ENCODE measurements at regions not wholly inside any gene's neighbourhood (a gene's known extent, or its start where the extent isn't known, plus 50 kb on each side); places are given as distances from the start of the nearest gene placed in this dataset.

GRCh38 chr13:74194846-74195245 is 60.6 kb upstream of the KLF12 start:
- H3K9ac ChIP-seq (ENCODE audit: low read length): no peak overlapping the region
- no peak overlapping the region for H2AFZ ChIP-seq (ENCODE audit: low read depth, low read length, severe bottlenecking)
- no peaks in the 10 kb centered on the region for H3F3A ChIP-seq (ENCODE audit: insufficient read depth)

GRCh38 chr13:74193391-74193790 is 59.2 kb upstream of the KLF12 start:
- H3K79me2 ChIP-seq (ENCODE audit: insufficient read depth, low read length): no peaks in the 10 kb centered on the region
- H3K4me3 ChIP-seq (ENCODE audit: insufficient read depth, low read length, poor library complexity, severe bottlenecking): no peak overlapping the region

More at GRCh38 chr13:74194846-74195245, 60.6 kb upstream of the KLF12 start:
- Histone ChIP-seq H3K9me2 (replicated peaks; ENCODE audit: insufficient read depth, low read length) (no peaks in the 10 kb centered on the region), H3K27me3 (ENCODE audit: low read length) (no peaks in the 10 kb centered on the region), H3K27ac (ENCODE audit: low read depth, low read length) (no peak overlapping the region), H3K79me2 (ENCODE audit: insufficient read depth, low read length) (no peaks in the 10 kb centered on the region), H3K4me2 (ENCODE audit: low read depth, low read length, poor library complexity, severe bottlenecking) (no peak overlapping the region), H3K9me3 (ENCODE audit: insufficient read depth, low read length) (no peaks in the 10 kb centered on the region), H3K36me3 (ENCODE audit: low read length) (no peaks in the 10 kb centered on the region), H4K20me1 (ENCODE audit: low read depth, low read length) (no peaks in the 10 kb centered on the region), H3K4me3 (ENCODE audit: insufficient read depth, low read length, poor library complexity, severe bottlenecking) (no peak overlapping the region)
- TF ChIP-seq CTCF (IDR thresholded peaks at IDR 0.05; ENCODE audit: insufficient read depth, low read length, poor library complexity, severe bottlenecking) (no peak), EZH2phosphoT487 (conservative IDR thresholded peaks at IDR 0.05; ENCODE audit: low read length) (no peak)

GRCh38 chr13:74191410-74191809 is 57.2 kb upstream of the KLF12 start:
- Histone ChIP-seq H3K9me2 (replicated peaks; ENCODE audit: insufficient read depth, low read length) (no peaks in the 10 kb centered on the region), H3K9me3 (ENCODE audit: insufficient read depth, low read length) (no peaks in the 10 kb centered on the region), H4K20me1 (ENCODE audit: low read depth, low read length) (no peaks in the 10 kb centered on the region), H3K9ac (ENCODE audit: low read length) (no peak overlapping the region), H3K4me3 (ENCODE audit: insufficient read depth, low read length, poor library complexity, severe bottlenecking) (no peak overlapping the region), H3K36me3 (ENCODE audit: low read length) (no peaks in the 10 kb centered on the region), H2AFZ (ENCODE audit: low read depth, low read length, severe bottlenecking) (no peak overlapping the region), H3F3A (ENCODE audit: insufficient read depth) (no peaks in the 10 kb centered on the region), H3K4me2 (ENCODE audit: low read depth, low read length, poor library complexity, severe bottlenecking) (no peak overlapping the region), H3K27me3 (ENCODE audit: low read length) (no peaks in the 10 kb centered on the region), H3K79me2 (ENCODE audit: insufficient read depth, low read length) (no peaks in the 10 kb centered on the region), H3K27ac (ENCODE audit: low read depth, low read length) (no peak overlapping the region)
- TF ChIP-seq EZH2phosphoT487 (conservative IDR thresholded peaks at IDR 0.05; ENCODE audit: low read length): no peak
- no peak for TF ChIP-seq CTCF (IDR thresholded peaks at IDR 0.05; ENCODE audit: insufficient read depth, low read length, poor library complexity, severe bottlenecking)

More at GRCh38 chr13:74193391-74193790, 59.2 kb upstream of the KLF12 start:
- no peaks in the 10 kb centered on the region for H3K27me3 ChIP-seq (ENCODE audit: low read length)
- no peak overlapping the region for H3K27ac ChIP-seq (ENCODE audit: low read depth, low read length)
- H3K36me3 ChIP-seq (ENCODE audit: low read length): no peaks in the 10 kb centered on the region
- H3K9ac ChIP-seq (ENCODE audit: low read length): no peak overlapping the region
- H3K9me3 ChIP-seq (ENCODE audit: insufficient read depth, low read length): no peaks in the 10 kb centered on the region
- no peaks in the 10 kb centered on the region for H4K20me1 ChIP-seq (ENCODE audit: low read depth, low read length)
- TF ChIP-seq CTCF (IDR thresholded peaks at IDR 0.05; ENCODE audit: insufficient read depth, low read length, poor library complexity, severe bottlenecking): no peak
- TF ChIP-seq EZH2phosphoT487 (conservative IDR thresholded peaks at IDR 0.05; ENCODE audit: low read length): no peak
- no peak overlapping the region for H3K4me2 ChIP-seq (ENCODE audit: low read depth, low read length, poor library complexity, severe bottlenecking)
- no peak overlapping the region for H2AFZ ChIP-seq (ENCODE audit: low read depth, low read length, severe bottlenecking)
- H3F3A ChIP-seq (ENCODE audit: insufficient read depth): no peaks in the 10 kb centered on the region
- H3K9me2 ChIP-seq (replicated peaks; ENCODE audit: insufficient read depth, low read length): no peaks in the 10 kb centered on the region

Data from SU-DHL-6 (cell line).